ENCODE measurements at regions not wholly inside any gene's neighbourhood (a gene's known extent, or its start where the extent isn't known, plus 50 kb on each side); places are given as distances from the start of the nearest gene placed in this dataset.

- TF ChIP-seq, protein P1, sequence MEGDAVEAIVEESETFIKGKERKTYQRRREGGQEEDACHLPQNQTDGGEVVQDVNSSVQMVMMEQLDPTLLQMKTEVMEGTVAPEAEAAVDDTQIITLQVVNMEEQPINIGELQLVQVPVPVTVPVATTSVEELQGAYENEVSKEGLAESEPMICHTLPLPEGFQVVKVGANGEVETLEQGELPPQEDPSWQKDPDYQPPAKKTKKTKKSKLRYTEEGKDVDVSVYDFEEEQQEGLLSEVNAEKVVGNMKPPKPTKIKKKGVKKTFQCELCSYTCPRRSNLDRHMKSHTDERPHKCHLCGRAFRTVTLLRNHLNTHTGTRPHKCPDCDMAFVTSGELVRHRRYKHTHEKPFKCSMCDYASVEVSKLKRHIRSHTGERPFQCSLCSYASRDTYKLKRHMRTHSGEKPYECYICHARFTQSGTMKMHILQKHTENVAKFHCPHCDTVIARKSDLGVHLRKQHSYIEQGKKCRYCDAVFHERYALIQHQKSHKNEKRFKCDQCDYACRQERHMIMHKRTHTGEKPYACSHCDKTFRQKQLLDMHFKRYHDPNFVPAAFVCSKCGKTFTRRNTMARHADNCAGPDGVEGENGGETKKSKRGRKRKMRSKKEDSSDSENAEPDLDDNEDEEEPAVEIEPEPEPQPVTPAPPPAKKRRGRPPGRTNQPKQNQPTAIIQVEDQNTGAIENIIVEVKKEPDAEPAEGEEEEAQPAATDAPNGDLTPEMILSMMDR (IDR thresholded peaks at IDR 0.05; ENCODE audit: low read depth, low read length, poor library complexity, severe bottlenecking): no peak
- TF ChIP-seq EZH2phosphoT487 (IDR thresholded peaks at IDR 0.05; ENCODE audit: borderline replicate concordance, low read length): no peak
These were observed 422.2 kb downstream of the GABRG1 start for GRCh38 chr4:45701621-45702020.

Measured in DOHH2 (cell line).